HL-60 (cell line): ENCODE measurements at regions not wholly inside any gene's neighbourhood (a gene's known extent, or its start where the extent isn't known, plus 50 kb on each side); places are given as distances from the start of the nearest gene placed in this dataset.

ENCODE experiments used
- CTCF ChIP-seq: IDR thresholded peaks from one replicate; pipeline ENCODE4 v1.5.1; 2011; ENCODE audit warnings: low read length, control low read depth, inconsistent platforms; ENCODE audit not compliant: insufficient read depth
- POLR2AphosphoS5 ChIP-seq: IDR thresholded peaks from 2 replicates; pipeline ENCODE4 v1.6.1; 2012; ENCODE audit warnings: low read depth
- SPI1 ChIP-seq: IDR thresholded peaks from 2 replicates; pipeline ENCODE4 v1.6.1; 2012; ENCODE audit warnings: low read depth, mild to moderate bottlenecking, borderline replicate concordance

GRCh38 chr16:80273635-80274538, 266.9 kb upstream of the DYNLRB2 start:
- no peak for TF ChIP-seq CTCF
- TF ChIP-seq POLR2AphosphoS5 = no peak
- TF ChIP-seq SPI1 = no peak
